CD4-positive, alpha-beta T cell (primary cell): ENCODE measurements at regions not wholly inside any gene's neighbourhood (a gene's known extent, or its start where the extent isn't known, plus 50 kb on each side); places are given as distances from the start of the nearest gene placed in this dataset.

Experiments
- ATAC-seq: fragments of 200-7000 bp; cut with Tn5 transposase; one replicate; pipeline ENCODE4 v1.10.0; 2022; ENCODE audit warnings: mild to moderate bottlenecking; ENCODE audit not compliant: poor library complexity
- CTCF ChIA-PET: fragments of 350-600 bp; sonication (Branson Sonifier 250); formaldehyde crosslinking; loops from one replicate; lab custom pipeline; 2021; ENCODE audit warnings: antibody characterized with exemption, inconsistent platforms; lab: Charles Lee
- POLR2A ChIA-PET: fragments of 350-600 bp; sonication (Branson Sonifier 250); formaldehyde crosslinking; loops from one replicate; lab custom pipeline; 2021; ENCODE audit warnings: antibody characterized with exemption, inconsistent platforms; lab: Charles Lee
- DNase-seq, 14 experiments: peaks; one replicate each; pipeline ENCODE4 v3.0.0-alpha.2; 2013 to 2020; ENCODE audit warnings: mixed read lengths in 2 of 14
- H3K27ac ChIP-seq, 2 donors: one replicate each; pipeline versions ENCODE4 v1.5.1 to v1.7.0; 2013; ENCODE audit warnings: low read length in 2 of 2, low read depth in 1 of 2, mild to moderate bottlenecking in 1 of 2
- H3K27me3 ChIP-seq, 2 experiments: 1 replicate in 1 of 2; 2 replicates in 1 of 2; pipeline versions ENCODE4 v1.6.1 to v1.7.0; 2013; ENCODE audit warnings: low read length in 2 of 2, control low read depth in 1 of 2, mild to moderate bottlenecking in 1 of 2, moderate library complexity in 1 of 2; ENCODE audit not compliant: insufficient read depth in 2 of 2, control insufficient read depth in 1 of 2
- H3K36me3 ChIP-seq: one replicate; pipeline ENCODE4 v1.6.1; 2013; ENCODE audit warnings: low read length, control low read depth; ENCODE audit not compliant: insufficient read depth
- H3K4me1 ChIP-seq: one replicate; pipeline ENCODE4 v1.6.1; 2013; ENCODE audit warnings: low read length, control low read depth; ENCODE audit not compliant: insufficient read depth
- H3K4me3 ChIP-seq: one replicate; pipeline ENCODE4 v1.5.1; 2013; ENCODE audit warnings: mild to moderate bottlenecking, low read length, moderate library complexity
- H3K9me3 ChIP-seq, 2 experiments: 1 replicate in 1 of 2; 2 replicates in 1 of 2; pipeline versions ENCODE4 v1.6.1 to v1.7.0; 2013; ENCODE audit warnings: low read length in 2 of 2, mild to moderate bottlenecking in 2 of 2, control low read depth in 1 of 2, moderate library complexity in 1 of 2; ENCODE audit not compliant: control insufficient read depth in 1 of 2, insufficient read depth in 1 of 2
- H3K27ac Mint-ChIP-seq: one replicate; pipeline ENCODE4 v1.8.0; 2020; ENCODE audit warnings: mixed read lengths
- H3K27me3 Mint-ChIP-seq: one replicate; pipeline ENCODE4 v1.8.0; 2021; ENCODE audit warnings: mixed read lengths
- H3K36me3 Mint-ChIP-seq: one replicate; pipeline ENCODE4 v1.8.0; 2021; ENCODE audit warnings: low read depth, mixed read lengths
- H3K4me1 Mint-ChIP-seq: one replicate; pipeline ENCODE4 v1.8.0; 2021; ENCODE audit warnings: low read depth, mixed read lengths
- H3K4me3 Mint-ChIP-seq: one replicate; pipeline ENCODE4 v1.8.0; 2020; ENCODE audit warnings: mild to moderate bottlenecking, mixed read lengths
- H3K9me3 Mint-ChIP-seq: one replicate; pipeline ENCODE4 v1.8.0; 2020; ENCODE audit warnings: mixed read lengths
- CTCF ChIP-seq: fragments of 200-600 bp; IDR thresholded peaks from one replicate; pipeline ENCODE4 v1.8.0; 2022; ENCODE audit warnings: antibody characterized with exemption, mild to moderate bottlenecking
- intact Hi-C, 2 experiments: fragments of 100-400 bp; cut with DNase I in 1 of 2; cut with micrococcal nuclease in 1 of 2; formaldehyde crosslinking; loops; one replicate each; pipeline versions ENCODE4 v1.15.1 to v1.9.0; 2023 to 2025; cut with DNase I, micrococcal nuclease

- CTCF ChIA-PET, result no interaction called here
- intact Hi-C loops, result no loop called here
- no peak for TF ChIP-seq CTCF
- Histone ChIP-seq H3K4me3 (no peak overlapping the region), H3K27me3 (no peaks in the 10 kb centered on the region), H3K4me1 (no peaks in the 10 kb centered on the region), H3K9me3 (no peaks in the 10 kb centered on the region), H3K27ac (no peak overlapping the region), H3K36me3 (no peaks in the 10 kb centered on the region)
- POLR2A ChIA-PET, result no interaction called here
- DNase-seq (no peak), ATAC-seq (no peak)
- Mint-ChIP-seq H3K4me1 (no peaks in the 10 kb centered on the region), H3K36me3 (no peaks in the 10 kb centered on the region), H3K9me3 (no peaks in the 10 kb centered on the region), H3K27ac (no peak overlapping the region), H3K27me3 (no peaks in the 10 kb centered on the region), H3K4me3 (no peak overlapping the region)
Measured at GRCh38 chr12:126858560-126858959, 1408.4 kb upstream of the TMEM132C start.

DNA sequence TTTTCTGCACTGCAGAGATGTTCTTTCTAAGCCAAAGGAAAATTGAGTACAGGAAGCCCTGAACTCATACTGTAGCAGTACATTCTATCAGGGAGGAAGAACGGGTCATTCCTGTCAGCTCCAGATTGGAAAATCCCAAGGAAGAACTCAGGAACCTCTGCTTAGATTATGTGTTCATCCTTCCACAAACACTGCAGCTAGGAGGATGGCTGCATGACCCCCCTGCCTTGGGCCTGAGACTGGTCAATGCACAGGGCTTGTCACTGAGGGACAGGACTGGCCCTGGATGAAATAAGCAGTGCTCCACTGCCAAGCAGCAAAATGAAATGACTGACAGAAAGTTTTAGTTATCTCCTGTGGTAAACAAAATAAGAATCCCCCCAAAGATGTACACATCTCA is 1406.8 kb upstream of the TMEM132C start:
- Histone ChIP-seq H3K27me3 (no peaks in the 10 kb centered on the region), H3K4me3 (no peak overlapping the region), H3K4me1 (no peaks in the 10 kb centered on the region), H3K9me3 (no peaks in the 10 kb centered on the region), H3K27ac (no peak overlapping the region), H3K36me3 (no peaks in the 10 kb centered on the region)
- CTCF ChIA-PET, result no interaction called here
- POLR2A ChIA-PET, result no interaction called here
- Mint-ChIP-seq H3K4me3 (no peak overlapping the region), H3K4me1 (no peaks in the 10 kb centered on the region), H3K27me3 (no peaks in the 10 kb centered on the region), H3K9me3 (no peaks in the 10 kb centered on the region), H3K27ac (no peak overlapping the region), H3K36me3 (no peaks in the 10 kb centered on the region)
- no peak for TF ChIP-seq CTCF
- intact Hi-C loops, result no loop called here
- DNase-seq (no peak), ATAC-seq (no peak)

GRCh38 chr12:126862500-126862899 is 1404.5 kb upstream of the TMEM132C start:
- TF ChIP-seq CTCF, result no peak
- Histone ChIP-seq H3K4me1 (no peaks in the 10 kb centered on the region), H3K36me3 (no peaks in the 10 kb centered on the region), H3K9me3 (no peaks in the 10 kb centered on the region), H3K27me3 (no peaks in the 10 kb centered on the region), H3K27ac (no peak overlapping the region), H3K4me3 (no peak overlapping the region)
- H3K9me3 Mint-ChIP-seq, result no peaks in the 10 kb centered on the region
- H3K27me3 Mint-ChIP-seq, result no peaks in the 10 kb centered on the region
- no peak overlapping the region for H3K4me3 Mint-ChIP-seq
- intact Hi-C loops, result no loop called here
- ATAC-seq, result no peak
- POLR2A ChIA-PET, result no interaction called here
- H3K27ac Mint-ChIP-seq, result no peak overlapping the region
- H3K36me3 Mint-ChIP-seq, result no peaks in the 10 kb centered on the region
- no peaks in the 10 kb centered on the region for H3K4me1 Mint-ChIP-seq
- CTCF ChIA-PET, result no interaction called here
- no peak for DNase-seq
